ENCODE measurements at regions not wholly inside any gene's neighbourhood (a gene's known extent, or its start where the extent isn't known, plus 50 kb on each side); places are given as distances from the start of the nearest gene placed in this dataset.
"Not testable (repeated sequence)": the region's sequence is repeated elsewhere in the genome, so short reads cannot be mapped to it uniquely, and the experiment has no call there.

GRCh38 chr2:14904378-14904777, 271.9 kb downstream of the LRATD1 start:
- TF ChIP-seq CTCF (conservative IDR thresholded peaks at IDR 0.05); ZFX (IDR thresholded peaks at IDR 0.05): not testable (repeated sequence)

All from C4-2B (cell line).